ENCODE measurements at regions not wholly inside any gene's neighbourhood (a gene's known extent, or its start where the extent isn't known, plus 50 kb on each side); places are given as distances from the start of the nearest gene placed in this dataset.
A peak's percentile ranks its signal among the peaks of the same experiment; 100 is the strongest.

DNA sequence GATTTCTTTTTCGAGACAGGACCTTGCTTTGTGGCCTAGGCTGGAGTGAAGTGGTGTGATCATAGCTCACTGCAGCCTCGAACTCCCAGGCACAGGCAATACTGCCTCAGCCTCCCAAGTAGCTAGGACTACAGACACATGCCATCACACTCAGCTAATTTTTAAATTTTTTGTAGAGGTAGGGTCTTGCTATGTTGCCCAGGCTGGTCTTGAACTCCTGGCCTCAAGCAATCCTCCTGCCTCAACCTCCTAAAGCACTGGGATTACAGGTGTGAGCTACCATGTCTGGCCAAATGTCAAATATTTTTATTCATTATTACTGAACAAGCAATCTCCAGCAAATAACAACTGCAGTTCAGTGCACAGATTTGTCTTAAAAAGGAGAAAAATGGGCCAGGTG lies 131.7 kb upstream of the IFNGR1 start (continued):
- no peak for TF ChIP-seq TSHZ1 (tag by site-specific recombination; IDR thresholded peaks at IDR 0.05; ENCODE audit: borderline replicate concordance)
- no peak for TF ChIP-seq ZNF76 (tag by site-specific recombination; IDR thresholded peaks at IDR 0.05; ENCODE audit: borderline replicate concordance, low read depth)
- no peak for TF ChIP-seq KLF8 (tag by site-specific recombination; IDR thresholded peaks at IDR 0.05)

DNA sequence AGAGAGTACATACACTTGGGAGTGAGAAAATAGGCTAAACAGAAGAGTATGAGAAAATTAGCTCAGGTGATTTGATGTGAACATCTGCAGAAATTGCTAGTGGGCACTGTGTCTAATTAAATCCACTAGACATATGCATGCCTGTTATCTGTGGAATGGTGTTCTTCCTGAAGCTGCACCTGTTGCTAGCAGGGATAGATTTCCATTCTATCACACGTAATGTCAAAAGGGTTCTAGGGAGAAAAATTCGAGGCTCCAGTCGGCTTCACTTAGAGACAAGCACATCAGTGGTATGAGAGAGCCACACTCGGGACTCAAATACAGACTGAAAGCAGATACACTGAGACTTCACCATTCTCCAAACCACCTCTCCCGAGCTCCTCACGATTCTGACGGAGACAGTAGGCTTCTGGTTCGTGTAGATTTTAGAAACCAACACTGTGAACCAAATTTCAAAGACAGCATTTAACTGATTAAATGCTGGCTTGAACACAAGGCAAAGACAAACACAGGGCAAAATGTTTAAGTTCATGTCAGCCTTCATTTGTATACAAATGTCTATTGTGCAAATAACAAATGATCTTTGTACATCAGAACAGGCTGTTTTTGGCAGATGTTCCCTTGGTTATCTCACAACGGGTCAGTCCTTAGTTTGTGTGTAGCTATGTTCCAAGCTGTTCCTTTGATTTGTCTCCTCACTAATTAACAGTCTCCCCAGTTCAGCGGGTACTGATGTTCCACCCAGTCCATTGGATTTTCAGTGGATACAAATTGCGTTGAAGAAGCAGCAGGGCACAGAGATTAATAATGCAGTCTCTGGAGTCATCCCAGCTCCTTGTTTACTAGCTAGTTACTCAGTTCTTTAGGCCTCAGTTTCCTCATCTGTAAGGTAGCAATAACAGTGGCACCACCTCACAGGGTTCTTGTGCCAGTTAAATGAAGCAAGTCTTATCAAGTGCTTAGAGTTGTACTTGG lies 131.0 kb upstream of the IFNGR1 start:
- no peak overlapping the region for H3K27ac ChIP-seq (ENCODE audit: extremely low read depth, low read depth, low read length)
- H3K4me3 ChIP-seq (ENCODE audit: low read depth, low read length), result no peak overlapping the region
- no peaks in the 10 kb centered on the region for H3K9me3 ChIP-seq (ENCODE audit: control insufficient read depth, insufficient read depth, low read depth, low read length)
- TF ChIP-seq ZNF837 (tag by site-specific recombination; IDR thresholded peaks at IDR 0.05) (no peak), ZNF600 (tag by site-specific recombination; IDR thresholded peaks at IDR 0.05) (no peak), GLIS1 (tag by site-specific recombination; IDR thresholded peaks at IDR 0.05) (no peak), PRDM4 (tag by site-specific recombination; IDR thresholded peaks at IDR 0.05) (no peak), SCRT2 (tag by site-specific recombination; IDR thresholded peaks at IDR 0.05) (peak; percentile 59)
- no peaks in the 10 kb centered on the region for H3K36me3 ChIP-seq (ENCODE audit: control insufficient read depth in 2 of 2, insufficient read depth in 1 of 2, low read length in 2 of 2)
- ChIA-PET CTCF (interaction anchor here (0.7 to 1.2 kb wide), 2 partner anchors 13 to 36 kb away, joined by 3 read pairs; no protein-coding TSS in a partner anchor), POLR2A (interaction anchor here (0.5 kb wide), 1 partner anchor 272 kb away, joined by 3 read pairs; no protein-coding TSS in a partner anchor)
- no peaks in the 10 kb centered on the region for H3K4me1 ChIP-seq (ENCODE audit: control insufficient read depth, insufficient read depth, low read length)

DNA sequence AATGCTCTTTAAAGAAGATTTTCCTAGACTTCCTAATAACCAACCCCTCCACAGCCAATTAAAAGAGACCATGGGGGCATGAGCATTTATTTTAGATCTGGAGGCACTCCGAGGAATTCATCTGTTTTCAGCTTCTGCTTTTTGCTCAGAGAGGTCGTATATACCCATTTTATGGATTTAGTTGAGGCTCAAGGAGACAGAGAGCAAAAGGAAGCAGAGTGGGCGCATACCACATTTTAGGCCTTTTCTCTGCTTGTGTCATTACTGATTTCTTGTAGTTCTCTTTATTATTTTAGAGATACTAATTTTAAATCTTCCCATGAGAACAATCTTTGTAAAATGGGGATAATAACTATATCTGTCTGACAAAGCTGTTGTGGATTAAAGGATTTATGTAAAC lies 129.6 kb upstream of the IFNGR1 start:
- ChIA-PET CTCF (no interaction called here), POLR2A (no interaction called here)
- Histone ChIP-seq H3K4me3 (ENCODE audit: low read depth, low read length) (no peak overlapping the region), H3K9me3 (ENCODE audit: control insufficient read depth, insufficient read depth, low read depth, low read length) (no peaks in the 10 kb centered on the region), H3K36me3 (ENCODE audit: control insufficient read depth in 2 of 2, insufficient read depth in 1 of 2, low read length in 2 of 2) (no peaks in the 10 kb centered on the region), H3K4me1 (ENCODE audit: control insufficient read depth, insufficient read depth, low read length) (no peaks in the 10 kb centered on the region), H3K27ac (ENCODE audit: extremely low read depth, low read depth, low read length) (no peak overlapping the region)
- TF ChIP-seq ZNF514 (tag by site-specific recombination; IDR thresholded peaks at IDR 0.05) (no peak), ZNF184 (tag by site-specific recombination; IDR thresholded peaks at IDR 0.05) (no peak), SALL2 (tag by site-specific recombination; IDR thresholded peaks at IDR 0.05; ENCODE audit: borderline replicate concordance) (no peak), ZNF114 (tag by site-specific recombination; IDR thresholded peaks at IDR 0.05) (no peak), ZNF776 (tag by site-specific recombination; IDR thresholded peaks at IDR 0.05; ENCODE audit: borderline replicate concordance) (no peak), ZNF768 (tag by site-specific recombination; IDR thresholded peaks at IDR 0.05) (no peak), HIC1 (tag by site-specific recombination; IDR thresholded peaks at IDR 0.05) (no peak), KLF7 (tag by site-specific recombination; IDR thresholded peaks at IDR 0.05; ENCODE audit: borderline replicate concordance) (no peak), ZNF433 (tag by site-specific recombination; IDR thresholded peaks at IDR 0.05; ENCODE audit: low read depth) (no peak), ZNF354C (tag by site-specific recombination; IDR thresholded peaks at IDR 0.05; ENCODE audit: borderline replicate concordance, low read depth) (no peak), ZNF24 (tag by site-specific recombination; IDR thresholded peaks at IDR 0.05) (no peak), ZBTB44 (tag by site-specific recombination; IDR thresholded peaks at IDR 0.05) (no peak), KLF9 (tag by site-specific recombination; IDR thresholded peaks at IDR 0.05; ENCODE audit: low read depth) (no peak), ZNF157 (tag by site-specific recombination; IDR thresholded peaks at IDR 0.05) (no peak)
